Activated naive CD4-positive, alpha-beta T cell treated with anti-CD3 and anti-CD28 coated beads, Interleukin-2, amount 10 ng/mL, durations not matched to agents 7 days and 5 days (primary cell): ENCODE measurements at regions not wholly inside any gene's neighbourhood (a gene's known extent, or its start where the extent isn't known, plus 50 kb on each side); places are given as distances from the start of the nearest gene placed in this dataset.
"Not testable (repeated sequence)": the region's sequence is repeated elsewhere in the genome, so short reads cannot be mapped to it uniquely, and the experiment has no call there.

ENCODE experiments used
- CTCF ChIA-PET: fragments of 350-600 bp; sonication (Branson Sonifier 250); formaldehyde crosslinking; loops from one replicate; lab custom pipeline; 2021; ENCODE audit warnings: antibody characterized with exemption; lab: Charles Lee
- DNase-seq: peaks from one replicate; pipeline ENCODE4 v3.0.0-alpha.2; 2020
- H3K27ac Mint-ChIP-seq: one replicate; pipeline ENCODE4 v1.8.0; 2021; ENCODE audit warnings: mild to moderate bottlenecking, moderate library complexity, mixed read lengths
- H3K27me3 Mint-ChIP-seq: one replicate; pipeline ENCODE4 v1.8.0; 2021; ENCODE audit warnings: mild to moderate bottlenecking, mixed read lengths
- H3K36me3 Mint-ChIP-seq: one replicate; pipeline ENCODE4 v1.8.0; 2021; ENCODE audit warnings: mixed read lengths
- H3K4me1 Mint-ChIP-seq: one replicate; pipeline ENCODE4 v1.8.0; 2021; ENCODE audit warnings: mixed read lengths
- H3K4me3 Mint-ChIP-seq: one replicate; pipeline ENCODE4 v1.8.0; 2021; ENCODE audit warnings: mild to moderate bottlenecking, moderate library complexity, mixed read lengths
- H3K9me3 Mint-ChIP-seq: one replicate; pipeline ENCODE4 v1.8.0; 2021; ENCODE audit warnings: mixed read lengths

DNA sequence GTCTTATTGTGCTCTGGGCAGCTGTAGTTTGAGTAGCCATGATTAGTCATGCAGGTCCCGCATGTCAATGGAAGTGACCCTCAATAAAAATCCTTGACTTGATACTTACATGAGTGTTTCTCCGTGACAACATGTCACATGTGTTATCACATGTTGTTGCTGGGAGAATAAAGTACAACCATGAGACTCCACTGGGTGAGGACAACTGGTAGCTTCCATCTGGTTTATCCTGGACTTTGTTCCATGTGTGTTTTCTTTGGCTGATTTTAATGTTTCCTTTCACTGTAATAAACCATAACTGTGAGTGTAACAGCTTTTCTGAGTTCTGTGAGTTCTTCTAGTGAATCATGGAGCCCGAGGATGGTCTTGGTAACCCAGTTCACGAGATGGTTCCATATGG, 63.1 kb upstream of the NDN start:
- Mint-ChIP-seq H3K4me3 (no peak overlapping the region), H3K9me3 (peaks cover 6% of the 10 kb centered on the region), H3K27ac (no peak overlapping the region), H3K36me3 (no peaks in the 10 kb centered on the region), H3K4me1 (no peaks in the 10 kb centered on the region), H3K27me3 (no peaks in the 10 kb centered on the region)
- CTCF ChIA-PET: no interaction called here
- DNase-seq: no peak

DNA sequence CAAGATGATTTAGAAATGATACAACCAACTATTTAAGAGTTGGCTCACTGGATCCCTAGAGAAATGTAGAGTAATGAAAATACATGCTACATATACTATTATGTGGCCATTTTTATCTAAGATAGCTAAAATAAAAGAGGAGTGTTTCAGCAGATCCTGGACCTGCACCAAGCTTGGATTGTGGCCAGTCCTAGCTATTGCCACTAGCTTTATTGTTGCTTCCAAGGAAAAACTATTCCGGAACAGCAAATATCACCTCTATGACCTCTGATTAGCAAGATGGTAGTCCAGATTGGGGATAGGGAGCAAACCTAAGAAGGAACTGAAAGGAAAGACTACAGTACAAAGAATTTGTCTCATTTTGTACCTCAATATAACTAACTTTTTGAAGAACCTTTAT, 63.7 kb upstream of the NDN start:
- CTCF ChIA-PET: no interaction called here
- no peak for DNase-seq
- Mint-ChIP-seq H3K27ac (no peak overlapping the region), H3K9me3 (peaks cover 11% of the 10 kb centered on the region), H3K27me3 (no peaks in the 10 kb centered on the region), H3K4me1 (no peaks in the 10 kb centered on the region), H3K4me3 (no peak overlapping the region), H3K36me3 (no peaks in the 10 kb centered on the region)

DNA sequence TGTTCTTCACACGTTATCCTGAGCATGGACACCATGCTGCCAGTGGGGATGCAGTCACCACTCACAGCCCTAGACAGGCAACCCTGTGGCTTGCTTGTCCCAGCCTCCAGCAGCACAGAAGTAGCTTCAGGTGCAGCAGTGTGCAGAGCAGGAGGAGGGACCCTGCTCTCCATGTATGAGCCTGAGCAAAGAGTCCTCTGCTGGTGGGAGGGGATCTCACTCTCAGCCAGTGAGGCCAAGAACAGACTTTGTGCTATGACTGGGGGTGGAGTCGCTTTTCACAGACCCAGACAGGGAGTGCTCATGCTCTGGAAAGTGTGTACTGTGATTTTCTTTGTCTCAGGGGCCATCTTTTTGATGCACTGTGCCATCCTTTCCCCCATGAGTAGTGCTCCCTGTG, 66.1 kb upstream of the NDN start:
- CTCF ChIA-PET: no interaction called here
- Mint-ChIP-seq H3K27ac (no peak overlapping the region), H3K4me3 (no peak overlapping the region), H3K27me3 (no peaks in the 10 kb centered on the region), H3K36me3 (no peaks in the 10 kb centered on the region), H3K9me3 (peaks cover 15% of the 10 kb centered on the region), H3K4me1 (no peaks in the 10 kb centered on the region)
- DNase-seq: no peak

DNA sequence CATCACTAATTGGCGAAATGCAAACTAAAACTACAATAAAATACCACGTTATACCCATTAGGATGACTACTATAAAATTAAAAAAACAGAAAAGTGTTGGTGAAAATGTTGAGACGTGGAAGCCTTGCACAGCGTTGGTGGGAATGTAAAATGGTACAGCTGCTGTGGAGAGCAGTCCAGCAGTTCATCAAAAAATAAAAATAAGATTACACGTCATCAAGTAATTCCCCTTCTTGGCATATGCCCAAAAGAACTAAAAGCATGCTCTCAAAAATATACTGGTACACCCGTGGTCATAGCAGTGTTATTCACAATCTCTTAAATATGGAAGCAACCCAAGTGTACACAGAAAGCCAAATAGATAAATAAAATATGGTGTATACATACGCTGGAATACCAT, 71.8 kb upstream of the NDN start:
- H3K36me3 Mint-ChIP-seq: no peaks in the 10 kb centered on the region
- DNase-seq: no peak
- H3K9me3 Mint-ChIP-seq: peaks cover 24% of the 10 kb centered on the region
- CTCF ChIA-PET: no interaction called here
- H3K4me3 Mint-ChIP-seq: no peak overlapping the region
- H3K27me3 Mint-ChIP-seq: no peaks in the 10 kb centered on the region
- no peak overlapping the region for H3K27ac Mint-ChIP-seq
- H3K4me1 Mint-ChIP-seq: no peaks in the 10 kb centered on the region

DNA sequence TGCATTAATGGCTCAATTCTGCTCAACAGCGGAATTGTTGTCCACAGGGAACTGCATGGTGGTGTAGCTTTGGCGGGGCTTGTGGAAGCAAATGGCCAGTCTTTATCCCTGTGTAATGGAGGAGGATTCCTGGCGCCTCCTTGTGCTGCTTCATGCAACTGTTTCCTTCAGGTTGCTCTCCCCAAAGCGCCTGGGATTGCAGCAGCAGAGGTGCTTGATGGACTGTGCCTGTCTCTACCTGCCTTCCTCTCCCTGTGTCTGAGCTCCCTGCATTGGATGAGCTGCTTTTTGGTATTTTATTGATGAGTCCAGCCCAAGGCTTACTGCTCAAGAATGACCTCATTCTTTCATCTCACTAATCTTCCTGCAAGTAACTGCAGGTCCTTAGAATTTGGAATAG, 72.9 kb upstream of the NDN start:
- Mint-ChIP-seq H3K27me3 (no peaks in the 10 kb centered on the region), H3K9me3 (peaks cover 33% of the 10 kb centered on the region)

DNA sequence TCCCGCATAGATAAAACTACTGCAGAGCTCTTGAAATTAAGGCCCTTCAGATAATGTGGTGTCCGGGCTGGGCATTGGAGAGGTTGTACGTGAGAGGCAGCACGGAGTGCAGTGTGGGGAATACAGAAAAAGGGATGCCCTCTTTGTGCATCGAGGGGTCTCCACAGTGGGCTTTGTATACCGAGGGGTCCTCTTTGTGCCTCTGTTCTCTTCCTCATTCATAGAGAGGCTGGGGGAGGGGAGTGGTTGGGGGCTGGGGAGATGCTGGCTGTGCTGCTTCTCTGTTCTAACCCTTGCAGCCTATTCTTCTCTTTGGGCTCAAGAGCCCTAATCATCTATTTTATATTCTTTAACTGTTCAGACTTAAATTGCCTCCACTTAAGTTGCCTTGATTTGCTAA, 74.3 kb upstream of the NDN start:
- DNase-seq: no peak
- CTCF ChIA-PET: no interaction called here
- H3K4me1 Mint-ChIP-seq: no peaks in the 10 kb centered on the region
- no peaks in the 10 kb centered on the region for H3K27me3 Mint-ChIP-seq
- H3K27ac Mint-ChIP-seq: no peak overlapping the region
- no peaks in the 10 kb centered on the region for H3K36me3 Mint-ChIP-seq
- H3K4me3 Mint-ChIP-seq: no peak overlapping the region
- H3K9me3 Mint-ChIP-seq: peaks cover 33% of the 10 kb centered on the region

More for the DNA sequence above, 72.9 kb upstream of the NDN start:
- Mint-ChIP-seq H3K4me1 (no peaks in the 10 kb centered on the region), H3K27ac (no peak overlapping the region), H3K4me3 (no peak overlapping the region), H3K36me3 (no peaks in the 10 kb centered on the region)
- CTCF ChIA-PET: no interaction called here
- DNase-seq: no peak

DNA sequence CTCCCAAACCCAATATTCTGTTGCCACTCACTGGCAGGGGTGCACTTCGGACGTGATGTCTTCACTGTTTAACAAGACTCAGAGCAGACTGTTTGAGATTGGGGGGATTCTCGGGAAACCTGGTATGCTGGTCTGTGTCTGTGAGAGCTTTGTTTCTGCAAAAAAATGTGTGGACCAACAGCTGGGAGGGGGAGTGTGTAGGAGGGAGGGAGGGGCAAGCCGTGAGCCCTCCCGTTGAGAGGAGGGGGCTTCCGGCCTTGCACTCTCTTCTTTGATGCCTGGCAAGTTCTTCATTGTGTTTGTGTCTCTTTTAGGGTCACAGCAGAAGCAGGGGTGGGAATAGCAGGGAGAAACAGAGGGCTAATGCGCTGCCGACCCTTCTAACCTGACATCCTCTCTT, 74.9 kb upstream of the NDN start:
- no peaks in the 10 kb centered on the region for H3K4me1 Mint-ChIP-seq
- H3K4me3 Mint-ChIP-seq: no peak overlapping the region
- CTCF ChIA-PET: no interaction called here
- DNase-seq: no peak
- no peaks in the 10 kb centered on the region for H3K36me3 Mint-ChIP-seq
- peaks cover 30% of the 10 kb centered on the region for H3K9me3 Mint-ChIP-seq
- no peaks in the 10 kb centered on the region for H3K27me3 Mint-ChIP-seq
- H3K27ac Mint-ChIP-seq: no peak overlapping the region

DNA sequence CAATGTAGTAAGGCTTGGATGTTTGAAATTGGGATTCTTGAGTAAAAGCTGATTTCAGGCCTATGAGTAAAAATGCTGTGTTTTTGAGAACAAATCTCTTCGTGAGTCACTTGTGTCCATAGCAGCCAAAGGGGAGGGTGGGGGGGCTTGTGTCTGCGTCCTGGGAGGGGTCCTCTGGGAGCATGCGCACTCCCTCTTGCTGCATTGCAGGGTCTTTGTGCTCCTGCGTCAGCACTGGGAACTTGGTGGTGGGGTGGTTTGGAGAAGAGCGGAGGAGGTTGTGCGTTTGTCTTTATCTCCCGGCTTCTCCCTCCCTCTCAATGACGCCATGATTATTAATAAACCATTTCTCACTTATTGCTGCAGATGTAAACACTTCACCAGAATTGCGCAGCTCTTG, 75.9 kb upstream of the NDN start:
- H3K4me1 Mint-ChIP-seq: no peaks in the 10 kb centered on the region
- H3K36me3 Mint-ChIP-seq: no peaks in the 10 kb centered on the region
- no peak for DNase-seq
- no peak overlapping the region for H3K4me3 Mint-ChIP-seq
- no peaks in the 10 kb centered on the region for H3K27me3 Mint-ChIP-seq
- H3K9me3 Mint-ChIP-seq: peaks cover 32% of the 10 kb centered on the region
- no peak overlapping the region for H3K27ac Mint-ChIP-seq
- CTCF ChIA-PET: no interaction called here

DNA sequence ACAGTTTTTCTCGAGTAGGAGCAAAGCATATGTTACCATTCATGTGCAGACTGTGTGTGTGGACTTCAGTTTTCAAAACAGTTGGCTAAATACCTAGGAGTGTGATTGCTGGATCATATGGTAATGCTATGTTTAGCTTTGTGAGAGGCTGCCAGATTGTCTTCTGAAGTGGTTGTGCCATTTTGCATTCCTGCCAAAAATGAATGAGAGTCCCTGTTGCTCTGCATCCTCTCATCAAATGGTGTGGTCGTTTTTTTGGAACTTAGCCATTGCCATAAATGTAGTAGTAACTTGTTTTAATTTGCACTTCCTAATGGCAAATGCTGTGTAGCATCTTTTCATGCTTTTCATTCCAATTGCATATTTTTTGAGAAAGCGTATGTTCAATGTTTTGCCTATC, 77.2 kb upstream of the NDN start:
- no peak for DNase-seq
- H3K27ac Mint-ChIP-seq: no peak overlapping the region
- no peak overlapping the region for H3K4me3 Mint-ChIP-seq
- no peaks in the 10 kb centered on the region for H3K27me3 Mint-ChIP-seq
- H3K9me3 Mint-ChIP-seq: peaks cover 38% of the 10 kb centered on the region
- CTCF ChIA-PET: no interaction called here
- no peaks in the 10 kb centered on the region for H3K36me3 Mint-ChIP-seq
- no peaks in the 10 kb centered on the region for H3K4me1 Mint-ChIP-seq

DNA sequence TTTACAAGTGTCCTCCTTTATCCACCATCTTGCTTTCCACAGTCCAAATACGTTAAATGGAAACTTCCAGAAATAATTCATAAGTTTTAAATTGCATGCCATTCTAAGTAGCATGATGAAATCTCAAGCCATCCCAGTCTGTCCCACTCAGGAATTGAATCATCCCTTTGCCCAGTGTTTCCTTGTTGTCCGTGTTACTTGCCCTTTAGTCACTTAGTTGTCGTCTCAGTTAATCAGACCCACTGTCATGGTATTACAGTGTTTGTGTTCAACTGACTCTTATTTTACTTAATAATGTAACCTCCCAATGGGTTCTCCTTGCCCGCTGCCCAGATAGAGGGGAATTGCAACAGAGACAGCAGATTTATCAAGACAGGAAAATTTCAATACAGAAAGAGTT, 77.6 kb upstream of the NDN start:
- H3K27me3 Mint-ChIP-seq: no peaks in the 10 kb centered on the region
- H3K36me3 Mint-ChIP-seq: no peaks in the 10 kb centered on the region
- H3K4me3 Mint-ChIP-seq: no peak overlapping the region
- DNase-seq: no peak
- peaks cover 38% of the 10 kb centered on the region for H3K9me3 Mint-ChIP-seq
- CTCF ChIA-PET: no interaction called here
- no peaks in the 10 kb centered on the region for H3K4me1 Mint-ChIP-seq
- H3K27ac Mint-ChIP-seq: no peak overlapping the region

DNA sequence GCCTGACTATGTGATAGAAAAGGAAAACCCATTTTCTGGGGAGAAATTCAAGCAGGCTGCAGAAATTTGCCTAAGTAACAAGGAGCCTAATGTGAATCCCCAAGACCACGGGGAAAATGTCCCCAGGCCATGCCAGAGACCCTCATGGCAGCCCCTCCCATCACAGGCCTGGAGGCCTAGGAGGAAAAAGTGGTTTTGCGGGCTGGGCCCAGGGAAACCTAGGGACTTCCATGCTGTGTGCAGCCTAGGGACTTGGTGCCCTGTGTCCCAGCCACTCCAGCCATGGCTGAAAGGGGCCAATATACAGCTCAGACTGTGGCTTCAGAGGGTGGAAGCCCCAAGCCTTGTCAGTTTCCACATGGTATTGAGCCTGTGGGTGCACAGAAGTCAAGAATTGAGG, 79.7 kb upstream of the NDN start:
- peaks cover 41% of the 10 kb centered on the region for H3K9me3 Mint-ChIP-seq
- not testable (repeated sequence) for H3K4me1 Mint-ChIP-seq, H3K27ac Mint-ChIP-seq

DNA sequence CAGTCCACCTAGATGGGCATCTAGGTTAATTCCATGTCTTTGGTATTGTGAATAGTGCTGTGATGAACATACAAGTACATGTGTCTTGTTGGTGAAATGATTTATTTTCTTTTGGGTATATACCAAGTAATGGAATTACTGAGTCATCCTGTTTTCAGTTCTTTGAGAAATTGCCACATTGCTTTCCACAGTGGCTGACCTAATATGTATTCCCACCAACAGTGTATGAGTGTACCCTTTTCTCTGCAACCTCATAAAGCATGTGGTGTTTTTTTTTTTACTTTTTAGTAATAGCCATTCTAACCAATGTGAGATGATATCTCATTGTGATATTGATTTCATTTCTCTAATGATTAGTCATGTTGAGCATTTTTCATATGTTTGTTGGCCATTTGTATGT, 86.0 kb upstream of the NDN start:
- CTCF ChIA-PET: no interaction called here
- peaks cover 16% of the 10 kb centered on the region for H3K9me3 Mint-ChIP-seq
- H3K27ac Mint-ChIP-seq: no peak overlapping the region
- DNase-seq: no peak
- H3K27me3 Mint-ChIP-seq: no peaks in the 10 kb centered on the region
- H3K4me3 Mint-ChIP-seq: no peak overlapping the region
- H3K36me3 Mint-ChIP-seq: no peaks in the 10 kb centered on the region
- no peaks in the 10 kb centered on the region for H3K4me1 Mint-ChIP-seq

More for the DNA sequence above, 79.7 kb upstream of the NDN start:
- DNase-seq, H3K4me3 Mint-ChIP-seq, H3K36me3 Mint-ChIP-seq, H3K27me3 Mint-ChIP-seq, CTCF ChIA-PET: not testable (repeated sequence)

DNA sequence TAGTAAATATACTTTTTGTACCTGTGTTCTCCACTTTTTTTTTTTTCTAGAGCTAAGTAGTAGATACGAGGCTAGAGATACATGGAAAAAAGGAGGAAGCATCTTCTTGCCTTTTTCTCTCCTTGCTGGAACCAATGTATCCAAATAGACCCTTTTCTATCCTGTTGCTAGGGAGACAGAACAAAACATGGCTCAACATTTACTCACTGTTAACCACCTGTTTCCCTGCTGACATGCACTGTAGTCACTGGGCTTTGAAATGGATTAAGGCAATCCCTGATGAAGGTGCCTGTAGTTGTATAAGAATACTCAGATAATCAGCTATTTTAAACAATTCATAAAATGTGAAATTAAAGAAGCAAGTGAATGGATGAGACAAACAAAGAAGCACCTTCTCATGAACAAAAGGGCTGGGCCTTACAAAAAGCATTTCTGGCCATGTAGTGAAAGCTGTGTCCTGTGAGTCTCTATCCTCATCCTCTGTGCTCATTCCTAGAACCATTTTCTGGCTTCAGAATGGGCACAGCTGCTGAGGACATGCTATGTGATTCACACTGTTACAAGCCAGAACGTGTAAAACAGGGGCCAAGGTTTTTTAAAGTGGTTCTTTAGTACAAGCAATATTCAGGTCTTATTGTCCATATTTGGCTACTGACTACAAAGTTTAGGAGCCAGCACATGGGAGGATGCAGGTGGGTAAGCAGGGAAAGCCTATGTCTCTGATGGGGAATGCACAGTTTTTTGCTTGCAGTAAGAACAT, 100.4 kb upstream of the NDN start:
- H3K4me1 Mint-ChIP-seq: no peaks in the 10 kb centered on the region
- CTCF ChIA-PET: no interaction called here
- no peak overlapping the region for H3K4me3 Mint-ChIP-seq
- H3K27ac Mint-ChIP-seq: no peak overlapping the region
- H3K9me3 Mint-ChIP-seq: peaks cover 5% of the 10 kb centered on the region
- no peaks in the 10 kb centered on the region for H3K27me3 Mint-ChIP-seq
- no peak for DNase-seq
- no peaks in the 10 kb centered on the region for H3K36me3 Mint-ChIP-seq

DNA sequence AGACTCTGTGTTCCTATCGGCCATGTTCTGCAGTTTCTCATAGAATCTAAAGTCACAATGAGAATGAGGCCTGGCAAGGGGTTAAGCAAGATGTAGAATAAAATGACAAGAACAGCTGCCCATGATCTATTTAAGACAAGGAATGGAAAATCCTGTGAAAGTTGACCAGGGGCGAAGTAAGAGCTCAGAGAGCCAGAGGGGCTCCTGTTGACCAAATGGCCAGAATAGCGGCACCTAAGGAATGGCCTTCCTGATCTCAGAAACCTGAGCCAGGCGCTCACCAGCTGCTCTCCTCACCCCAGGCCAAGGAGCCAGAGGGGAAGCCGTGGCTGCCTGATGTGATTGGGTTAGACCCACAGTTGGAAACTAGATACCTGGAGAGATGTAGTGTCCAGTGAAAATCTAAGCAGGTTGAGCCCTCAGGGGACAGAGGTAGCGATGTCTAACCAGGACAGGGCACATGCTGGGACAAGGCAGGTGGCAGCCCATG, 106.1 kb upstream of the NDN start:
- Mint-ChIP-seq H3K36me3 (no peaks in the 10 kb centered on the region), H3K27ac (no peak overlapping the region), H3K4me3 (no peak overlapping the region)

DNA sequence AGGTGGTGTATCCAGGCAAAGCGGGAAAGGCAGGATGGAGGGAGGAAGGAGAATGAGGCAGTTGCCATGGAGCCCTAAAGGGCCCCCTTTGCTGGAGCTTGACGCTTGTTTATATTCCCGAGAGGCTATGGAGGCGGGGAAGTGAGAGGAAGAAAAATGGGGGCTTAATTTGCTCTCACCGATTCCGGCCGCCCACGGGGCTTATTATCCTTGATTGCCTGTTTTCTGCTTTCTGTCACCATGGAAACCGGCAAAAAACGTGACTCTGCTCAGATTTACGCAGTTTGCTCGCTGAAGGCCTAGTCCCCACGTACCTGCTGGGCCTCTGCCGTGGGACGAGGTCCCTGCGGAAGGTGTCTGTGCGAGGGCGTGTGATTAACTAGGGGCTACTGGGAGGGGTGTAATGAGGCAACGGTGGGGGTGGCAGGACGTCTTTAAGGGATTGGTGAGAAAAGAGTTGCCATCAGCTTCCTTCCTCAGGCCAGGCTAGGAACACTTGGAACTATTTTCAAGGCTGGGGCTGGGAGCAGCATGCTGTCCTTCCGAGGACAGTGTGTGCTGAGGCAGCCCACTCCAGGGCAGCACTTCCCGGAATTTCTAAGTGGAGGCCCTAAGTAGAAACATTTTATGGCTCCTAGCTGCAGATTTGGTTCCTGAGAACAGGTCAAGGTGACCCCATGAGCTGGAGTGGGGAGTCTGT, 110.8 kb upstream of the NDN start:
- CTCF ChIA-PET: no interaction called here
- no peak overlapping the region for H3K27ac Mint-ChIP-seq
- peaks cover 28% of the 10 kb centered on the region for H3K9me3 Mint-ChIP-seq
- DNase-seq: no peak
- no peaks in the 10 kb centered on the region for H3K36me3 Mint-ChIP-seq
- no peaks in the 10 kb centered on the region for H3K4me1 Mint-ChIP-seq
- H3K27me3 Mint-ChIP-seq: no peaks in the 10 kb centered on the region
- no peak overlapping the region for H3K4me3 Mint-ChIP-seq

More for the DNA sequence above, 106.1 kb upstream of the NDN start:
- CTCF ChIA-PET: no interaction called here
- Mint-ChIP-seq H3K9me3 (peaks cover 22% of the 10 kb centered on the region), H3K4me1 (no peaks in the 10 kb centered on the region), H3K27me3 (no peaks in the 10 kb centered on the region)
- no peak for DNase-seq
